GM19023 (cell line): ENCODE measurements at regions not wholly inside any gene's neighbourhood (a gene's known extent, or its start where the extent isn't known, plus 50 kb on each side); places are given as distances from the start of the nearest gene placed in this dataset.
"Not testable (repeated sequence)": the region's sequence is repeated elsewhere in the genome, so short reads cannot be mapped to it uniquely, and the experiment has no call there.

ENCODE experiments used
- ATAC-seq: cut with Tn5 transposase; IDR thresholded peaks from one replicate; pipeline ENCODE4 v1.9.1; 2021; ENCODE audit warnings: mild to moderate bottlenecking, moderate library complexity; ENCODE audit not compliant: unreplicated experiment

GRCh38 chr17:30731210-30732132 lies 93.0 kb downstream of the CRLF3 start:
- peak; percentile 85 for ATAC-seq

- not testable (repeated sequence) for ATAC-seq
These were observed 93.7 kb downstream of the CRLF3 start for GRCh38 chr17:30730837-30731209.

GRCh38 chr17:30730171-30730836 lies 94.2 kb downstream of the CRLF3 start:
- ATAC-seq = not testable (repeated sequence)

DNA sequence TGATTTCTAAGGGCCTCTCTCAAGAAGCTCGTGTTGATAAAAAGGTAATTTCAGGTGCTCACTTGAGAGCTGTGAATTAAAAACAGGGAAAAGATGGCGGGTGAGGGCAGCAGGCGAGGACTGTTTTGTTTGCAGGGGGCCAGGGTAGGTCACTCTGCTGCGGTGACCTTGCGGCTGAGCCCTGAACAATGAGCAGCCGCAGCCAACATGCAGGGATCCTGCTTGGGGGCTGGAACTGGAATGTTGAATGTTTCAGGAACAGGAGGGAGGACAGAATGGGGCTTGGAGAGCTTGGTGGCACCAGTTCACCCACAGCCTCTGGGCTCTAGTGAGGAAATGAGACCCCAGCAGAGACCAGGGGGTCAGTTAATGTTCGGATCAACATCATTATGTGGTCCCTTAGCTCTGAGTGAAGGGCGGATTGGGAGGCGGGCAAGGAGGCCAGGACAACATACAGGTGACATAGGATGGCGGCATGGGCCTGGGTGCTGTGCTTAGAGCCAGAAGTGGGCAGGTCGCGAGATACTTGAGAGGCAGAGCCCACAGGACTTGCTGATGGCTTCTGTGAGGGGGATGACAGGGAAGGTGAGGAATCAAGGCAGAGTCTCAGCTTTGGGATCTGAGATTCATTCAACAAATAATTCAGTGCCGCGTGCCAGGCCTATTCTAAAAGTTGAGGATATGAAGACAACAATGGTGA lies 94.9 kb downstream of the CRLF3 start:
- ATAC-seq = not testable (repeated sequence)

DNA sequence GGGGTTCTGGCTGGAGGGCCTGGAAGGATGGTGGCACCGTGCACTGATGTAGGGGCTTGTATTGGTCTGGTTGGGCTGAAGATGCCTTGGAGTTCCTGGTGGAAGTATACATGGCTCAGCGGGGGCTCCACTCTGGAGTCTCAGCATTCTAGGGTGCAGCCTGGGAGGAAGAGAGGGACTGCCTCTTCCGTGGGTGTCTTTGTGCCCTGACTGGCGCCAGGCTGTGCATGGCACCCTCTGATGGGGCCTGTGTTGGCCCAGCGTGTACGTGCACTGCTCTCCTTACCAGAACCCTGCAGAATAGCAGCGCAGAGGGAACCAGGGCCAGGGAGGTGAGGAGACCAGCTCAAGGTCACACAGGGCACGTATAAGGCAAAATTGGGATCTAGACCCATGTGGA lies 97.0 kb downstream of the CRLF3 start:
- not testable (repeated sequence) for ATAC-seq

DNA sequence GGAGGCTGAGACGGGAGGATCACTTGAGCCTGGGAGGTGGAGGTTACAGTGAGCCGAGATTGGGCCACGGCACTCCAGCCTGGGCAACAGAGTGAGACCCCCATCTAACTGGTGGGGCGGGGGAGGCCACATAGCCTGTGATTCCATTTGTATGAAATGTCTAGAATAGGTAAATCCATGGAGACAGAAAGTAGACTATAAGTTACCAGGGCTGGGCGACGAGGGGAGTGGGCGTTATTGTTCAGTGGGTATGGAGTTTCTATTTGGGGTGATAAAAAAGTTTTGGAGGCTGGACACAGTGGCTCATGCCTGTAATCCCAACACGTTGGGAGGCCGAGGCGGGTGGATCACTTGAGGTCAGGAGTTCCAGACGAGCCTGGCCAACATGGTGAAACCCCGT lies 97.8 kb downstream of the CRLF3 start:
- ATAC-seq = not testable (repeated sequence)

DNA sequence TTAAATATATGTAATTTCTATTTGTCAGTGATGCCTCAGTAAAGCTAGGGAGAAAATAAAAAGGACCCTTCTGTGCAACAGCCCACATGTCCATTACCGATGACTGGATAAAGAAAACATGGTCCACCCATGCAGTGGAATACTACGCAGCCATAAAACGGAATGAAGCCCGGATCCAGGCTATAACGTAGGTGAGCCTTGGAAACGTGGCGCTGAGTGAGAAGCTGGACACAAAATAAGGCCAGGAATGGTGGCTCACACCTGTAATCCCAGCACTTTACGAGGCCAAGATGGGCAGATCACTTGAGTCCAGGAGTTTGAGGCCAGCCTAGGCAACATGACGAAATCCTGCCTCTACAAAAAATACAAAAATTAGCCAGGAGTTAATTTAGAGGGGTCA lies 98.2 kb downstream of the CRLF3 start:
- ATAC-seq = not testable (repeated sequence)

GRCh38 chr17:30724034-30724650 lies 100.3 kb downstream of the CRLF3 start:
- not testable (repeated sequence) for ATAC-seq

DNA sequence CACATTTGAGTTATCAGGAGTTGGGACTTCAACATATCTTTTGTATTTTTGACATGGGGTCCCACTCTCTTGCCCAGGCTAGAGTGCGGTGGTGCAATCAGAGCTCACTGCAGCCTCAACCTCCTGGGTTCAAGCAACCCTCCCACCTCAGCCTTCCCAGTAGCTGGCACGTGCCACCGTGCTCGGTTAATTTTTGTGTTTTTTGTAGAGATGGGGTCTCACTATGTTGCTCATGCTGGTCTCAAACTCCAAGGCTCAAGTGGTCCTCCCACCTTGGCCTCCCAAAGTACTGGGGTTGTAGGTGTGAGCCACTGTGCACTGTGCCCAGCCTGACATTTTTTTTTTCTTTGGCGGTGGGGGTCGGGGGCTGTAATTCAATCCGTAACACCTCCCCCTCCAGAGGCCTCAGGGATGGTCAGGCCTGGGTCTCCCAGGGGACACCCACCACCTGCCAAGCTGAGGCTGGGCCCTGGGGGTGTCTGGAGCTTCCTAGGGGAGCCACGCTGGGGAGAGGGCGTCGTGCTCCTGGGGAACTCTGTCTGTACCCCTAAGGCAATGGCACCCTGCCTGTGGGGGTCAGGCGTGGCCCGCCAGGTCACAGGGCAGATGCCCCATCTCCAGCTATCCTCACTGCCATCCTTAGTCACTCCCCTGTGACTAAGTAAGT lies 102.2 kb downstream of the CRLF3 start:
- ATAC-seq = not testable (repeated sequence)

DNA sequence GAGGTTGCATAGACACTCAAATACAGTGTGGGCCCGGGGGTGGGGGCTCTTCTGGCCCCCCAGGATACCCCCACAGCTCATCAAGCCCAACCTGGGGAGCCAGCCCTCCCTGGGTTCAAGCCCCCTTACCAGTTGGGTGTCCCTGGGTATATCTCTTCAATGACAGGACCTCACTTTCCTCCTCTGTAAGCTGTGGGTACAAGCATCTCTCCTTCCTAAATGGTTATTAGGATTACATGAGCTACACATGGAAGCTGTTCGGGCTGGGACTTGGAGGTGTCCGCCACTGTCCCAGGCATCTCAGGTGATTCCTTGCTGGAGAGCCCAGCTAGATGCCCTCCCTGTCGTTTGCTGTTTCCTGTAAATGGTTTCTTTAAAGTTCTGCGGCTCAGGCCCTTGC lies 103.5 kb downstream of the CRLF3 start:
- ATAC-seq = not testable (repeated sequence)

DNA sequence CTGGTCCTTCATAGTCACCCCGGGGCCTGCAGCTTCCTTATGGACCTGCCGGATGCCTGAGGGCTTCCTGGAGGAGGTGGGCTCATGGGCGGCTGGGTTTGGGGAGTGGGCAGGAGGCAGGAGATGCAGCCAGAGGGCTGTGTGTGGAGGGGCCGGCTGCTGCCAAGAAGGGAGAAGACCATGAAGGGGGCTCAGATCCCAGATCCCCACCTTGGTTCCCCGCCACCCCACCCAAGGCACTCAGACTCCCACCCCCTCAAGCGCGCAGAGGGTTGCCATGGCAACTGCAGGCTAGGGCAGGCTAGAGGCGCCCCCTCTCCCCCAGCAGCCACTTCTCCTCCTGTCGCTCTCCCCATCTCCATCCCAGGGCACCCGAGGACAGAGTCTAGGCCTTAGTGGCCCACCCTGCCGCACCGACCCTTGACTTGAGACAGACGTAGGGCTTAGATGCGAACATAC lies 104.5 kb downstream of the CRLF3 start:
- ATAC-seq = no peak

DNA sequence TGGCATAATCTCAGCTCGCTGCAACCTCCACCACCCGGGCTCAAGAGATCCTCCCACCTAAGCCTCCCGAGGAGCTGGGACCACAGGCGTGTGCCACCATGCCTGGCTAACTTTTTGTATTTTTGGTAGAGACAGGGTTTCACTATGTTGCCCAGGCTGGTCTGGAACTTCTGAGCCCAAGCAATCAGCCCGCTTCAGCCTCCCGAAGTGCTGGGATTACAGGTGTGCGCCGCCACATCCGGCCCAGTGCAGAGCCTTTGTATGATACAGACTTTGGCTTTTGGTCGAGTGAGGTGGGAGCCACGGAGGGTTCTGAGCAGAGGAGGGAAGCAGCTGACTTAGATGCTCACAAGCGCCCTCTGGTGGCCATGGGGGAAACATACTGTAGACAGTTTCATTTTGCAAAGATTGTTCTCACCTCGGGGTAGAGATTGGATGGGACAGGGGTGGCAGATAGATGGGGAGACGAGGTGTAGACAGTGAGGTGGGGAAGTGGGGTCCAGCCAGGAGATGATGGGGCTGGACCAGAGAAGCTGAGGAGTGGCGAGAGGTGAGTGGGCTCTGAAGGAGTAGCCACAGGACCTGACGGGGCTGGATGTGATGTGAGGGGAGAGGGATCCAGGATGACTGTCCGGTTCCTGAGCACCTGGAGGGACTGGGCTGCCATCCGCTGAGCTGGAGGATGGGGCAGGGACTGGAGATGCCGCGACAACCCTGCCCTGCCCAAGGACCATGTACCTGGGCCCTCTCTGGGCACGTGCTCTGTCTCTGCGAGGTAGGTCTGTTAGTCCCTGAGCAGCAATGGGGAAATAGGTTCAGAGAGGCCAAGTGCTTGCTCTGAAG lies 105.1 kb downstream of the CRLF3 start:
- not testable (repeated sequence) for ATAC-seq

DNA sequence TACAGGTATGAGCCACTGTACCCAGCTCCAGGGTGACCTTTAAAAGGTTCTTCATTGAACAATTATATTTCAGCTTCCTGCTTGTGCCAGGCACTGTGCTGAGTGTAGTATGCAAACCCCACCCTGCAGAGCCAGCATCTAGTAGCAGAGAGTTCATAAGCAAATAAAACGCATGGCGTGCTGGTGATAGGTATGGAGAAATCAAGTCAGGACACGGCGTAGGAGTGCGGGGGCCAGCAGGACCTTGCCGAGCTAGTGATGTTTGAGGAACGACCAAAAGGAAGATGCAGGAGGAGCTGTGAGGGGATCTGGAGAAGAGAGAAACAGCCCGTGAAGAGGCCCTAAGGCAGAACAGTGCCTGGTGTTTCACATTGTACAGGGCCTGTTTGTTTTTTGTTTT lies 105.8 kb downstream of the CRLF3 start:
- not testable (repeated sequence) for ATAC-seq

DNA sequence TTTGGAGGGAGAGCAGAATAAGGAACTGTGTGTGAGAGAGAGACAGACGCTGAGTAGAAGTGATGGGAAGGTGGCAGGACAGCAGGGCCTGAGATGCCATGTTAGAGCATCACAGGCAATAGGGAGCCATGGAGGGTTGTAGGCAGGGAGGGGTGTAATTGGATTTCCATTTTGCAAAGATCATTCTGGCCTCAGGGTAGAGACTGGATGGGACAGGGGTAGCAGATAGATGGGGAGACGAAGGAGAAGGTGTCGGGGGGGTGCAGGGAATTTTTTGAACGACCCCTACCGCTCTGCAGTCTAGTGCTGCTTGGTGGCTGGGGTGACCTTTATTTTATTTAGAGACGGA lies 106.4 kb downstream of the CRLF3 start:
- not testable (repeated sequence) for ATAC-seq

DNA sequence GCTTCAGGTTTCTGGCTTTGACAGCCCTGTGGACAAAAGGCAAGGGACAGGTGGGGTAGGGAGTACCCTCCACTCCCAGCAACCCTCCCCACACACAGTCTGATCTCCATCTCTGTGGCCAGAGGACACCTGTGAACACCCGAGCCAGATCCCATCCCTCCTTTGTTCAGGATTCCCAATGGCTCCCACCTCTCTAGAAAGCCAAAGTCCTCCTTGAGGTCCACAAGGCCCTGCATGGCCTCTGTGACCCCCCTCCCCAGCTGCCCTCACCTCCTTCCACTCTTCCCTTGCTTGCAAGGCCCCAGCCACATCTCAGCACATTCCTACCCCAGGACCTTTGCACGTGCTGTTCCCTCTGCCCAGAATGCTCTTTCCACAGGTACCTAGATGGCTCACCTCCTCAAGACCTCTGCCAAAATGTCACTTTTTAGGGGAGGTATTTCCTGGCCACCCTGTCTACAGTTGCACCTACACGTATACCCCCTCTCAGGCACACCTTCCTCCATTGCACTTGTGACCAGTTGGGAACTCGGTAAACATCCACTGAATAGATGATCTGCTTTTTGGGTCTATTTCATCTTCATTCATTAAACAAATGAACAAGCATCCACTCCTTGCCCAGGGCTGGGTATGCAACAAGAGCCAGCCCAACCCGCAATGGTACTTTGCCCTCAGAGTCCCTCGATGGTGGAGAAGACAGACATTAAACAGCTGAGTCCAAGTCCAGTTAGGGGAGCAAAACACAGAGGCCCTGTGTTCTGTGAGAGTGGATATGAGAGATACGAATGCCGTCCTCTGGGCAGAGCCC lies 107.0 kb downstream of the CRLF3 start:
- no peak for ATAC-seq

DNA sequence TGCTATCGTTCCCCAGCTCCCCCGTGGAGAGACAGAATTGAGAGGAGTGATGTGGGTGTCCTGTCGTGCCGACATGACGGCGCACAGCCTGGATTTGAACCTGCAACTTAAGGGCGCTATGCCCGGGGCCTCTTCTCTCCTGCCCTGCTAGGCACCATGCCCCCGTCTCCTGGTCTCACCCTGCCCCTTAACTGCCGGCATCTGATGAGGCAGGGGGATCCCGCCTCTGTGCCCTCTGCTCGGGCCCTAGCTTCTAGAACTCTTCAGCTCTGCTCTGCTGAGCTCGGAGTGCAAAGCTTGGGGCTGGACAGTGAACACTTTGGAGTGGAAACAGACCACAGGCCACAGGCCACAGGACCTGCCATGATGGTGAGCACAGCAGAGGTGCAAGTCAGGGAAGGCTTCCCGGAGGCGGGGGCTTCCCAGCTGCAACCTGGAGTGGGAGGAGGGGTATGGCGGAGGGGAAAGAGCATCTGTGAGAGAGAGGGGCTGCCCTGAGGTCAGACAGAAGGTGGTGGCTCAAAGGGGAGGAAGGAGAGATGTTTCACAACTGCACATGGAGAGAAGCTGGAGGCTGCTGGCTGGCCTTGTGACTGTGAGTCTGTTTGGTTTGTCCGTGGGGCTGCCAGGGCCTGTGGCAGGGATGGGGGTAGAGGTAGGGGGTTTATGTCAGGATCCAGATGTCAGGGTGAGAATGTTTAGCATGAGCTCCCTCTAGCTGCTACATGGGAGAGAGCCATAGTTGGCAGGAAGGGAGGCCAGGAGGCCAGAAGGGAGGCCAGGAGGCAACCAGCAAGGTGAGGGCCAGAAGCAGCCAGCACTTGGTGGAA lies 107.8 kb downstream of the CRLF3 start:
- no peak for ATAC-seq

- ATAC-seq = not testable (repeated sequence)
These were observed 109.5 kb downstream of the CRLF3 start for GRCh38 chr17:30714825-30715622.
